Ectodermal cell (in vitro differentiated cells): ENCODE measurements at regions not wholly inside any gene's neighbourhood (a gene's known extent, or its start where the extent isn't known, plus 50 kb on each side); places are given as distances from the start of the nearest gene placed in this dataset.

Experiments used
- H3K27ac ChIP-seq: 2 replicates; pipeline ENCODE4 v1.7.0; 2013; ENCODE audit warnings: mild to moderate bottlenecking, low read depth, low read length; ENCODE audit not compliant: insufficient read depth, poor library complexity, severe bottlenecking
- H3K27me3 ChIP-seq: 2 replicates; pipeline ENCODE4 v1.7.0; 2013; ENCODE audit warnings: mild to moderate bottlenecking, low read length; ENCODE audit not compliant: insufficient read depth, control insufficient read depth, poor library complexity, severe bottlenecking
- H3K36me3 ChIP-seq: one replicate; pipeline ENCODE4 v1.7.0; 2013; ENCODE audit warnings: low read length; ENCODE audit not compliant: control insufficient read depth, insufficient read depth
- H3K4me1 ChIP-seq: one replicate; pipeline ENCODE4 v1.7.0; 2013; ENCODE audit warnings: low read length; ENCODE audit not compliant: control insufficient read depth, insufficient read depth
- H3K4me3 ChIP-seq: 2 replicates; pipeline ENCODE4 v1.7.0; 2013; ENCODE audit warnings: low read depth, low read length, control low read depth; ENCODE audit not compliant: insufficient read depth
- H3K9me3 ChIP-seq: 2 replicates; pipeline ENCODE4 v1.7.0; 2013; ENCODE audit warnings: mild to moderate bottlenecking, low read length, moderate library complexity; ENCODE audit not compliant: control insufficient read depth
- WGBS, 2 experiments: methylation state at CpG; one replicate each; pipeline ENCODE4 v1.1.7; 2013; ENCODE audit warnings: missing lambda C conversion rate in 2 of 2; 5-methylcytosine and 5-hydroxymethylcytosine counted together

- no peak overlapping the region for H3K4me3 ChIP-seq
- H3K27me3 ChIP-seq: no peaks in the 10 kb centered on the region
- no peak overlapping the region for H3K27ac ChIP-seq
- H3K4me1 ChIP-seq: no peaks in the 10 kb centered on the region
- H3K36me3 ChIP-seq: no peaks in the 10 kb centered on the region
- H3K9me3 ChIP-seq: no peaks in the 10 kb centered on the region
- 89 to 95% methylated on average over 3 of the region's 3 CpGs for WGBS, 2 experiments
These were observed 220.3 kb downstream of the EN1 start for GRCh38 chr2:118627156-118627555.

- H3K9me3 ChIP-seq: no peaks in the 10 kb centered on the region
- WGBS, 2 experiments: 89 to 94% methylated on average over 4 of the region's 4 CpGs
- no peaks in the 10 kb centered on the region for H3K27me3 ChIP-seq
- H3K36me3 ChIP-seq: no peaks in the 10 kb centered on the region
- no peak overlapping the region for H3K4me3 ChIP-seq
- no peak overlapping the region for H3K27ac ChIP-seq
- H3K4me1 ChIP-seq: peaks cover 9% of the 10 kb centered on the region
These were observed 224.5 kb downstream of the EN1 start for GRCh38 chr2:118622913-118623312.

GRCh38 chr2:118622108-118622507 is 225.3 kb downstream of the EN1 start:
- WGBS, 2 experiments: 92 to 100% methylated on average over 3 of the region's 3 CpGs
- no peaks in the 10 kb centered on the region for H3K9me3 ChIP-seq
- H3K36me3 ChIP-seq: no peaks in the 10 kb centered on the region
- no peak overlapping the region for H3K4me3 ChIP-seq
- H3K27ac ChIP-seq: no peak overlapping the region
- no peaks in the 10 kb centered on the region for H3K27me3 ChIP-seq
- peaks cover 11% of the 10 kb centered on the region for H3K4me1 ChIP-seq

- Histone ChIP-seq H3K4me3 (no peak overlapping the region), H3K36me3 (no peaks in the 10 kb centered on the region), H3K27me3 (no peaks in the 10 kb centered on the region), H3K4me1 (peaks cover 29% of the 10 kb centered on the region), H3K27ac (no peak overlapping the region), H3K9me3 (no peaks in the 10 kb centered on the region)
- WGBS, 2 experiments: 67 to 76% methylated on average over 13 of the region's 13 CpGs
These were observed 229.2 kb downstream of the EN1 start for GRCh38 chr2:118618279-118618678.

- peaks cover 29% of the 10 kb centered on the region for H3K4me1 ChIP-seq
- no peak overlapping the region for H3K4me3 ChIP-seq
- WGBS, 2 experiments: 93 to 98% methylated on average over 7 of the region's 7 CpGs
- no peaks in the 10 kb centered on the region for H3K9me3 ChIP-seq
- no peaks in the 10 kb centered on the region for H3K36me3 ChIP-seq
- H3K27ac ChIP-seq: no peak overlapping the region
- no peaks in the 10 kb centered on the region for H3K27me3 ChIP-seq
These were observed 231.0 kb downstream of the EN1 start for GRCh38 chr2:118616432-118616831.

- 58 to 62% methylated on average over 7 to 8 of the region's 8 CpGs for WGBS, 2 experiments
- Histone ChIP-seq H3K36me3 (no peaks in the 10 kb centered on the region), H3K27me3 (no peaks in the 10 kb centered on the region), H3K27ac (peak overlapping the region; percentile 48), H3K4me1 (peaks cover 29% of the 10 kb centered on the region), H3K4me3 (no peak overlapping the region), H3K9me3 (no peaks in the 10 kb centered on the region)
These were observed 232.6 kb downstream of the EN1 start for GRCh38 chr2:118614841-118615271.

GRCh38 chr2:118613737-118614136 is 233.7 kb downstream of the EN1 start:
- Histone ChIP-seq H3K4me3 (no peak overlapping the region), H3K27me3 (no peaks in the 10 kb centered on the region), H3K4me1 (peaks cover 28% of the 10 kb centered on the region), H3K9me3 (no peaks in the 10 kb centered on the region), H3K36me3 (no peaks in the 10 kb centered on the region), H3K27ac (no peak overlapping the region)
- WGBS, 2 experiments: 79 to 87% methylated on average over 2 of the region's 2 CpGs

GRCh38 chr2:118611691-118612090 is 235.8 kb downstream of the EN1 start:
- Histone ChIP-seq H3K27me3 (no peaks in the 10 kb centered on the region), H3K9me3 (no peaks in the 10 kb centered on the region), H3K4me3 (no peak overlapping the region), H3K27ac (no peak overlapping the region), H3K4me1 (peaks cover 18% of the 10 kb centered on the region), H3K36me3 (no peaks in the 10 kb centered on the region)
- WGBS, 2 experiments: 91 to 100% methylated on average over 2 of the region's 2 CpGs

- H3K27me3 ChIP-seq: no peaks in the 10 kb centered on the region
- 87 to 91% methylated on average over 4 of the region's 4 CpGs for WGBS, 2 experiments
- H3K4me1 ChIP-seq: peaks cover 9% of the 10 kb centered on the region
- H3K27ac ChIP-seq: no peak overlapping the region
- H3K36me3 ChIP-seq: no peaks in the 10 kb centered on the region
- H3K4me3 ChIP-seq: no peak overlapping the region
- no peaks in the 10 kb centered on the region for H3K9me3 ChIP-seq
These were observed 238.3 kb downstream of the EN1 start for GRCh38 chr2:118609138-118609537.

- H3K27me3 ChIP-seq: no peaks in the 10 kb centered on the region
- no peak overlapping the region for H3K27ac ChIP-seq
- no peaks in the 10 kb centered on the region for H3K36me3 ChIP-seq
- H3K4me1 ChIP-seq: no peaks in the 10 kb centered on the region
- H3K9me3 ChIP-seq: no peaks in the 10 kb centered on the region
- H3K4me3 ChIP-seq: no peak overlapping the region
- WGBS, 2 experiments: 92 to 93% methylated on average over 6 of the region's 6 CpGs
These were observed 239.8 kb downstream of the EN1 start for GRCh38 chr2:118607641-118608040.

- Histone ChIP-seq H3K9me3 (no peaks in the 10 kb centered on the region), H3K4me1 (no peaks in the 10 kb centered on the region), H3K4me3 (no peak overlapping the region), H3K36me3 (no peaks in the 10 kb centered on the region), H3K27me3 (no peaks in the 10 kb centered on the region), H3K27ac (no peak overlapping the region)
- 74 to 76% methylated on average over 2 of the region's 2 CpGs for WGBS, 2 experiments
These were observed 242.6 kb downstream of the EN1 start for GRCh38 chr2:118604811-118605210.
